SHP77 (cell line): ENCODE measurements at regions not wholly inside any gene's neighbourhood (a gene's known extent, or its start where the extent isn't known, plus 50 kb on each side); places are given as distances from the start of the nearest gene placed in this dataset.
A peak's percentile ranks its signal among the peaks of the same experiment; 100 is the strongest.
"Not testable (repeated sequence)": the region's sequence is repeated elsewhere in the genome, so short reads cannot be mapped to it uniquely, and the experiment has no call there.

ENCODE experiments used
- DNase-seq, 2 experiments: peaks; one replicate each; lab custom pipeline; 2025; lab: John Stamatoyannopoulos, UW

GRCh38 chr2:155679647-155680046 lies 652.9 kb downstream of the NR4A2 start:
- DNase-seq = no peak

DNA sequence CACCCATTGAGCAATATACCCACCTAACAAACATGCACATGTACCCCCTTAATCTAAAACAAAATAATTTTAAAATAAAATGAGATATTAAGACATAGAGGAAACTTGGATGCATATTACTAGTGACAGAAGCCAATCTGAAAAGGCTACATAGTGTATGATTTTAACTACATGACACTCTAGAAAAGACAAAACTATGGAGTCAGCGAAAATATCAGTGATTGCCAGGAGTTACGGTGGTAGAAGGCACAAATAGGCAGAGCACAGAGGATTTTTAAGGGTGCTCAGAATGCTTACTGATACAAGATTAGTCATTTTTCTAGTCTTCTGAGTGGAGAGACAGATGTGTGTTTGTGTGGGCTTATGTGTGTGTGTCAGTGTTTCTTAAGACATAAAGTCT lies 656.6 kb downstream of the NR4A2 start:
- DNase-seq = no peak

DNA sequence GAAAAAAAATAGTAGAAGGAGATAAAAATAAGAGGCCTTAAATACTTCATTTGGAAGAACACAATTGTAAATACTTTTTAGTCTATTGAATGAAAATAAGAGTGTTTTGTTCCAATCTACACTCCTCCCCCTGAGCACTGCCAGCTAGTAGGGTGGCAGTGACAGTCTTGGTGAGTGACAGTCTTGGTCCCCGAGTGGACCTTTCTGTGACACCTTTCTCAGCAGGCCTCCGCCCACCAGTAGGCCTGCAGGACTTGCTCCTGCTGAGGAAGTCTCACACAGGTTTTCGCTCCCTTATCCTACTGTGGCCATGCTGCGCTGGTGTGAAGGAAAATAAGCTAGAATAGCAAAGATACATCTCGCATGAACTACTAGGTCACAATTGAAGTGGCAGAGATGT lies 666.8 kb downstream of the NR4A2 start:
- no peak for DNase-seq

DNA sequence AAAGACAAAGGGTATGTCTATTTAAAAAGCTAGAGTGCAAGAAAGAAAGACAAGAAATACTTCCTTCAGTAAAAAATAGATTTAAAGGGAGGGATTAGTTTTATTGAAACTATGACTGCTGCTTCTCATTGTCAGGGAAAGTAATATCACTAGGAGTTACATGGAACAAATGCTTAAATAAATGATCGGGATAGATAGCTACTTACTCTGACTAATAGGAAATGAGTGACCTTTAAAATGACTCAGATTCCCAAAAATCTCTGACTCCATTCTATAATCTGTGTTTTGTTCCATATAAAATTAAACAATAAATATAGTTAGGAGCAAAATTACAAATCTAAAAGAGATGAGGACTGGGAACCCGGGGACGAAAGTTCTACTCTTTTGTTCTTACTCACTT lies 669.3 kb downstream of the NR4A2 start:
- no peak for DNase-seq

DNA sequence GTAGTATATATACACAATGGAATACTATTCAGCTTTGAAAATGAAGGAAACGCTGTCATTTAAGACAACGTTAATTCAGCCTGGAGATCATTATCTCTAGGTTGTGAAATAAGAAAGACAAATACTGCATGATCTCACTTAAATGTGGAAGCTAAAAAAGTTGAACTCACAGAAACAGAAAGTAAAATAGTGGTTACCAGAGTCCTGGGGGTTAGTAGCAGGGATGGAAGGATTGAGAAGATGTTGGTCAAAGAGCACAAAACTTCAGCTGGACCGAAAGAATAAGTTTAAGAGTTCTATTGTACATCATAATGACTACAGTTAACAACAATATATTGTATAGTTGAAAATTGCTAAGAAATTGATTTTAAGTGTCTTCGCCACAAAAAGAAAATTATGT lies 670.3 kb downstream of the NR4A2 start:
- DNase-seq = no peak

- peak; percentile 31 to 43 for DNase-seq
Measured at GRCh38 chr2:155653176-155653575, 679.3 kb downstream of the NR4A2 start.

DNA sequence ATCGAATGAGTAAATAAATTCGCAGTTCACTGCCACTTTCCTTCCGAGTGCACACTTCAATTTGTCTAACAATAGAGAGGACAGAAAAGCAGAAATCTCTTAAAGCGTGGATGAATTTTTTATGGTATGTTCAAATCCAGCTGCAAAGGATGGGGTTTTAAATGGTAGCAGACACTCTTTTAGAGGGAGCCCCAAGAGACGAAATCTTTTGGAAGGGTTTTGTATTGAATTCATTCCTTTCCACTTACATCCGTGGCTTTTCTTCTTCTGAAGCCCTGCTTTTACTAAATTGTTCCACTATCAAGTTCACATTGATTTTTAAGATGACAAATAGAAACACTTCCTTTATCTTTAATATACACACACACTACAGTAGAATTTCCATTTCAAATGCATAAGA lies 680.7 kb downstream of the NR4A2 start:
- no peak for DNase-seq

- no peak for DNase-seq
Measured at GRCh38 chr2:155645791-155646190, 686.7 kb downstream of the NR4A2 start.

- DNase-seq = no peak
Measured at GRCh38 chr2:155643056-155643775, 689.3 kb downstream of the NR4A2 start.

GRCh38 chr2:155633887-155634570 lies 698.5 kb downstream of the NR4A2 start:
- DNase-seq = no peak

DNA sequence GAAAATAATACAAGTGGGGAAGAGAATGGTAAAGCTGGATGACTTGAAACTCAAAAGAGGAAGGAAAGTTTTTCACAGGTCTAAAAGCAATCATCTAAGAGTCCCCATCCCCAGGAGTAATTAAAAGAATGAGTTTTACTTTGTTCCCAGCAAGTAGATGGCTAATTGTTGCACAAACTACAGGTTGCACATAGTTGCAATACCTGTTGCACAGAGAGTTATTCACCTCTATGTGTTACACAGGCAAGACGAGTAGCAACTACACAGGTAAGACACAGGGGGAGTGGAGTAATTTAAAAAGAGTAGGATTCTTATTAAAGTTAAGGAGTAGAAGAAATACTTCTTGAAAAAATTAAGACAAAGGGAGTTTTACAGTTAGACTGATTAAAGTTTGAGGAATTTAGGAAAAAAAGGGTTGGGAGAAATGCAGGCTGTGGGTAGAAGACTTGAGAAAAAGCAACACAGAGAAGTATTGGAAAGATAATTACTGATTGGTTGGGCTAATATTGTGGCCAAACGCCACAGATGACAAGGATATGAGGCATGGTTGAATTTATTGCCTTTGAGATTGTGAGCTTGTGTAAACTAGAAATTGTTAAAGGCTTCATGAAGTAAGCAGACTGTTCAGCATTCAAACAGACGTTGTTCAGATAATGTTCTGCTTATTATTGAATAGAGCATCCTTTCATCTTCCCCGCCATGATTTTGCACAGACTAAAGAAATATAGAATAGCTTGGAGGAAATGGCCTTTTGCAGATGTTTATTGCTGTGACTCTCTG lies 699.3 kb downstream of the NR4A2 start:
- no peak for DNase-seq

GRCh38 chr2:155630760-155631159 lies 701.8 kb downstream of the NR4A2 start:
- no peak for DNase-seq

- DNase-seq = no peak
Measured at GRCh38 chr2:155622443-155622842, 710.1 kb downstream of the NR4A2 start.

- DNase-seq = no peak
Measured at GRCh38 chr2:155600914-155601760, 731.4 kb downstream of the NR4A2 start.

DNA sequence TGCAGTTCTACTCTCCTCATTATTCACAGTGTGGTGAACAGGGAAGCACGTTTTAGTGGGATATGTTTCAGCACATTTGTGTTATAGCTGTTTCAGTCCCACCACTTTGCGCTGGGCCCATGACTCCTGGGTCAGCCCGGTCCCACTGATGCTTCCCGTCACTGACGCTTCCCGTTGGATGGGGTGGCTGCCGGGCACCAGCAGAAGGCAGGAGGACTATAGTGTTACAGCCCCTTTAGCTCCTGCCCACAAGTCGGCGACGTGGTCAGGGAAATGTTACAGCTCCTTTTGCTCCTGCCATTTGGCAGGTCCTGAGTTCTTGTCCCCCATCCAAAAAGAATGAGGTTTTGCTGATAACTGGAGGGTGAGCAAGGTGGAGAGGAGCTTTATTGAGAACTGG lies 732.2 kb downstream of the NR4A2 start:
- no peak for DNase-seq

DNA sequence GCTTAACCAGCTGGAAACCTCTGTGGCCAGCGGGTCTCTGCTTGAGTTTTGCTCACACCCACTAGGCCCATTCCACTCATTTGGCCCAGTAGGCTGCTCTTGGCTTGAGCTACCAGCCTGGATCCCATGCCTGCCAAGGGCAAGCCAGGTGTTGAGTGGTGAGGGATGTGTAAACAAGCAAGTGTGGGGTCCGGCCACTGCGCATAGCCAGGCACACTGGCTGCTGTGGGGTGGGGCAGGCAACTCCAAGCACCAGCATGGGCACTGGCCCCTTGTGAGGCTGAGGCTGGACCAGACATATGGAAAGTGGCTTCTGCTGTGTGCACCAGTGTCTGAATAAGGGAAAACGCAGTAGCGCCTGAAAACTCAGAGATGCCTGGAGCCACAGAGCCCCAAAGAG lies 732.7 kb downstream of the NR4A2 start:
- DNase-seq = no peak

DNA sequence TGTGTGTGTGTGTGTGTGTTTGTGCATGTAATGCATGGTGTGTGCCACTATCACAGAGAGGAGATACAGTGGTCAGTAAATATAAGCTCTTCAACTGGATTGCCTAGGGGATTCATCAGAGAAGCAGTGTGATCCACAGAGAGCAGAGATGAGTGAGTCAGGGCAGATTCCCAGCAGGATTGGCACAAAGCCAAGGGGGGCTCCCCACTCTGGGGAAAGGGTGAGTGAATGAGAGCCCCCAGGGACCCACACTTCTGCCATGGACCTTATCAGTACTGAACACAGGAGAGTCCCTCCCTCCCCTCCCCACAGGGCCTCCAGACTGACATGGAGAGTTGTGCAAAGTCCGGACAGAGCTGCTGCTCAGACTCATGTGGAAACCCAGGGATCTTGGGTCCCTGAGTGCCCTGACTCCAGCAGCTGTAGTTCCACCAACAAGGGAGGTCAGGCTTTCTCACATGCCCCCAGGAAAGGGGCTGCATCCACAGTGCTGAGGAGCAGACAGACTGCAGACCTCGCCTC lies 748.8 kb downstream of the NR4A2 start:
- no peak for DNase-seq

GRCh38 chr2:155574941-155575340 lies 757.6 kb downstream of the NR4A2 start:
- DNase-seq = no peak

GRCh38 chr2:155547571-155547970 lies 785.0 kb downstream of the NR4A2 start:
- DNase-seq = no peak

- no peak for DNase-seq
Measured at GRCh38 chr2:155546721-155547555, 785.6 kb downstream of the NR4A2 start.

DNA sequence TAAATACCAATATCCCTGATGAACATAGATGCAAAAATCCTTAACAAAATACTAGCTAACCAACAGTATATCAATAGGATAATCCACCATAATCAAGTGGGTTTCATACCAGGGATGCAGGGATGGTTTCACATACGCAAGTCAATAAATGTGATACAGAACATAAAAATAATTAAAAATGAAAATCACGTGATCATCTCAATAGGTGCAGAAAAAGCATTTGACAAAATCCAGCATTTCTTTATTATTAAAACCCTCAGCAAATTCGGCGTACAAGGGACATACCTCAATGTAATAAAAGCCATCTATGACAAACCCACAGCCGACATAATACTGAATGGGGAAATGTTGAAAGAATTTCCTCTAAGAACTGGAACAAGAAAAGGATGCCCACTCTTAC lies 793.5 kb downstream of the NR4A2 start:
- DNase-seq = not testable (repeated sequence)
